ACC112 (cell line): ENCODE measurements at regions not wholly inside any gene's neighbourhood (a gene's known extent, or its start where the extent isn't known, plus 50 kb on each side); places are given as distances from the start of the nearest gene placed in this dataset.
"Not testable (repeated sequence)": the region's sequence is repeated elsewhere in the genome, so short reads cannot be mapped to it uniquely, and the experiment has no call there.

Source experiments
- H2AFZ ChIP-seq: fragments of 200-600 bp; sonication (generic); one replicate; pipeline ENCODE4 v1.6.0; 2017; ENCODE audit warnings: antibody characterized with exemption, low read length; ENCODE audit not compliant: unreplicated experiment
- H3K27ac ChIP-seq: fragments of 200-600 bp; sonication (generic); 2 replicates; pipeline ENCODE4 v1.5.1; 2014; ENCODE audit warnings: low read depth, mild to moderate bottlenecking, antibody characterized with exemption, low read length, moderate library complexity
- H3K27me3 ChIP-seq: fragments of 200-600 bp; sonication (generic); 2 replicates; pipeline ENCODE4 v1.6.1; 2014; ENCODE audit warnings: mild to moderate bottlenecking, antibody characterized with exemption, low read length, moderate library complexity, mixed read lengths; ENCODE audit not compliant: insufficient read depth
- H3K36me3 ChIP-seq: fragments of 200-600 bp; sonication (generic); 2 replicates; pipeline ENCODE4 v1.6.1; 2016; ENCODE audit warnings: mild to moderate bottlenecking, antibody characterized with exemption, low read length, moderate library complexity, mixed read lengths; ENCODE audit not compliant: insufficient read depth
- H3K4me1 ChIP-seq: fragments of 200-600 bp; sonication (generic); one replicate; pipeline ENCODE4 v1.6.1; 2016; ENCODE audit warnings: low read length, mixed read lengths; ENCODE audit not compliant: insufficient read depth, unreplicated experiment, control insufficient read depth
- H3K4me3 ChIP-seq: fragments of 200-600 bp; sonication (generic); 2 replicates; pipeline ENCODE4 v1.5.1; 2014; ENCODE audit warnings: mild to moderate bottlenecking, low read depth, low read length
- H3K79me2 ChIP-seq: fragments of 200-600 bp; sonication (generic); one replicate; pipeline ENCODE4 v1.6.0; 2016; ENCODE audit warnings: low read length; ENCODE audit not compliant: control insufficient read depth, unreplicated experiment, insufficient read depth

GRCh38 chr12:65744236-65744840, 79.9 kb upstream of the HMGA2 start:
- not testable (repeated sequence) for H3K27ac ChIP-seq, H3K36me3 ChIP-seq, H2AFZ ChIP-seq, H3K79me2 ChIP-seq, H3K4me3 ChIP-seq, H3K27me3 ChIP-seq
- H3K4me1 ChIP-seq = peaks cover 12% of the 10 kb centered on the region

- Histone ChIP-seq H3K4me3 (no peak overlapping the region), H3K27ac (no peak overlapping the region), H3K36me3 (no peaks in the 10 kb centered on the region), H3K27me3 (no peaks in the 10 kb centered on the region), H3K4me1 (peaks cover 12% of the 10 kb centered on the region), H3K79me2 (peaks cover 4% of the 10 kb centered on the region), H2AFZ (no peak overlapping the region)
Observed at GRCh38 chr12:65747338-65747737, 76.9 kb upstream of the HMGA2 start.

GRCh38 chr12:65748332-65748731, 76.0 kb upstream of the HMGA2 start:
- Histone ChIP-seq H3K4me1 (peaks cover 7% of the 10 kb centered on the region), H2AFZ (no peak overlapping the region), H3K4me3 (no peak overlapping the region), H3K79me2 (peaks cover under 1% of the 10 kb centered on the region), H3K27ac (no peak overlapping the region), H3K36me3 (no peaks in the 10 kb centered on the region), H3K27me3 (no peaks in the 10 kb centered on the region)

- H3K36me3 ChIP-seq = no peaks in the 10 kb centered on the region
- no peaks in the 10 kb centered on the region for H3K27me3 ChIP-seq
- H2AFZ ChIP-seq = no peak overlapping the region
- no peaks in the 10 kb centered on the region for H3K79me2 ChIP-seq
- no peak overlapping the region for H3K27ac ChIP-seq
- H3K4me1 ChIP-seq = peaks cover 11% of the 10 kb centered on the region
- H3K4me3 ChIP-seq = no peak overlapping the region
Observed at GRCh38 chr12:65754290-65754689, 70.0 kb upstream of the HMGA2 start.

GRCh38 chr12:65754744-65755595, 69.3 kb upstream of the HMGA2 start:
- Histone ChIP-seq H3K4me3 (no peak overlapping the region), H3K27ac (no peak overlapping the region), H3K36me3 (no peaks in the 10 kb centered on the region), H3K79me2 (no peaks in the 10 kb centered on the region), H2AFZ (no peak overlapping the region), H3K27me3 (no peaks in the 10 kb centered on the region), H3K4me1 (peaks cover 11% of the 10 kb centered on the region)

GRCh38 chr12:65755596-65755978, 68.7 kb upstream of the HMGA2 start:
- Histone ChIP-seq H3K4me3 (no peak overlapping the region), H3K4me1 (peaks cover 11% of the 10 kb centered on the region), H3K36me3 (no peaks in the 10 kb centered on the region), H3K27me3 (no peaks in the 10 kb centered on the region), H2AFZ (no peak overlapping the region), H3K27ac (no peak overlapping the region), H3K79me2 (no peaks in the 10 kb centered on the region)

- H3K4me3 ChIP-seq = no peak overlapping the region
- no peaks in the 10 kb centered on the region for H3K27me3 ChIP-seq
- peaks cover 11% of the 10 kb centered on the region for H3K4me1 ChIP-seq
- no peak overlapping the region for H2AFZ ChIP-seq
- no peak overlapping the region for H3K27ac ChIP-seq
- no peaks in the 10 kb centered on the region for H3K36me3 ChIP-seq
- H3K79me2 ChIP-seq = no peaks in the 10 kb centered on the region
Observed at GRCh38 chr12:65756267-65756666, 68.0 kb upstream of the HMGA2 start.

- H2AFZ ChIP-seq = no peak overlapping the region
- no peak overlapping the region for H3K4me3 ChIP-seq
- no peaks in the 10 kb centered on the region for H3K36me3 ChIP-seq
- no peaks in the 10 kb centered on the region for H3K27me3 ChIP-seq
- no peak overlapping the region for H3K27ac ChIP-seq
- H3K79me2 ChIP-seq = no peaks in the 10 kb centered on the region
- peaks cover 11% of the 10 kb centered on the region for H3K4me1 ChIP-seq
Observed at GRCh38 chr12:65756956-65757511, 67.2 kb upstream of the HMGA2 start.

- Histone ChIP-seq H2AFZ (no peak overlapping the region), H3K27ac (no peak overlapping the region), H3K4me3 (no peak overlapping the region), H3K27me3 (no peaks in the 10 kb centered on the region), H3K36me3 (no peaks in the 10 kb centered on the region), H3K4me1 (peaks cover 11% of the 10 kb centered on the region), H3K79me2 (no peaks in the 10 kb centered on the region)
Observed at GRCh38 chr12:65758401-65758800, 65.9 kb upstream of the HMGA2 start.

- no peaks in the 10 kb centered on the region for H3K27me3 ChIP-seq
- no peaks in the 10 kb centered on the region for H3K36me3 ChIP-seq
- H2AFZ ChIP-seq = no peak overlapping the region
- H3K79me2 ChIP-seq = no peaks in the 10 kb centered on the region
- no peak overlapping the region for H3K4me3 ChIP-seq
- H3K27ac ChIP-seq = no peak overlapping the region
- H3K4me1 ChIP-seq = peaks cover 15% of the 10 kb centered on the region
Observed at GRCh38 chr12:65759735-65760134, 64.5 kb upstream of the HMGA2 start.

GRCh38 chr12:65761301-65761700, 63.0 kb upstream of the HMGA2 start:
- no peak overlapping the region for H3K27ac ChIP-seq
- no peaks in the 10 kb centered on the region for H3K79me2 ChIP-seq
- peaks cover 17% of the 10 kb centered on the region for H3K4me1 ChIP-seq
- no peak overlapping the region for H3K4me3 ChIP-seq
- H2AFZ ChIP-seq = no peak overlapping the region
- H3K27me3 ChIP-seq = no peaks in the 10 kb centered on the region
- H3K36me3 ChIP-seq = no peaks in the 10 kb centered on the region
